Naive B cell (primary cell): ENCODE measurements at regions not wholly inside any gene's neighbourhood (a gene's known extent, or its start where the extent isn't known, plus 50 kb on each side); places are given as distances from the start of the nearest gene placed in this dataset.
A peak's percentile ranks its signal among the peaks of the same experiment; 100 is the strongest.

Experiments used
- ATAC-seq, 2 donors: fragments of 150-1000 bp; cut with Tn5 transposase; 2 replicates each; pipeline ENCODE4 v1.10.0; 2021; ENCODE audit warnings: low read depth in 2 of 2, mild to moderate bottlenecking in 2 of 2, moderate library complexity in 2 of 2
- DNase-seq: peaks from one replicate; pipeline ENCODE4 v3.0.0; 2022
- H3K27ac Mint-ChIP-seq, 6 donors: one replicate each; pipeline ENCODE4 v1.8.0; 2020 to 2022; ENCODE audit warnings: mild to moderate bottlenecking in 6 of 6, mixed read lengths in 6 of 6, moderate library complexity in 5 of 6, inconsistent platforms in 2 of 6
- H3K27me3 Mint-ChIP-seq, 3 donors: one replicate each; pipeline ENCODE4 v1.8.0; 2021 to 2022; ENCODE audit warnings: mixed read lengths in 3 of 3, mild to moderate bottlenecking in 1 of 3
- H3K36me3 Mint-ChIP-seq, 2 donors: one replicate each; pipeline ENCODE4 v1.8.0; 2020 to 2022; ENCODE audit warnings: mixed read lengths in 2 of 2, inconsistent platforms in 1 of 2, mild to moderate bottlenecking in 1 of 2
- H3K4me1 Mint-ChIP-seq, 3 donors: one replicate each; pipeline ENCODE4 v1.8.0; 2020 to 2022; ENCODE audit warnings: mixed read lengths in 3 of 3, inconsistent platforms in 1 of 3, mild to moderate bottlenecking in 1 of 3, moderate library complexity in 1 of 3
- H3K4me3 Mint-ChIP-seq, 8 donors: one replicate each; pipeline ENCODE4 v1.8.0; 2020 to 2022; ENCODE audit warnings: mild to moderate bottlenecking in 8 of 8, mixed read lengths in 8 of 8, moderate library complexity in 8 of 8, inconsistent platforms in 2 of 8
- H3K9me3 Mint-ChIP-seq, 7 donors: one replicate each; pipeline ENCODE4 v1.8.0; 2020 to 2022; ENCODE audit warnings: mixed read lengths in 7 of 7, mild to moderate bottlenecking in 5 of 7, inconsistent platforms in 2 of 7, moderate library complexity in 1 of 7

GRCh38 chr9:85130764-85131163 is 461.2 kb downstream of the NTRK2 start:
- no peak for DNase-seq
- Mint-ChIP-seq H3K9me3 (peaks cover 0 to 27% (median 2%) of the 10 kb centered on the region in 7 donors), H3K27ac (no peak overlapping the region), H3K4me1 (no peaks in the 10 kb centered on the region), H3K36me3 (no peaks in the 10 kb centered on the region), H3K27me3 (no peaks in the 10 kb centered on the region), H3K4me3 (no peak overlapping the region)
- ATAC-seq = no peak

- Mint-ChIP-seq H3K4me1 (no peaks in the 10 kb centered on the region), H3K9me3 (peaks cover 0 to 29% (median 2%) of the 10 kb centered on the region in 7 donors), H3K4me3 (no peak overlapping the region), H3K27ac (no peak overlapping the region), H3K36me3 (no peaks in the 10 kb centered on the region), H3K27me3 (no peaks in the 10 kb centered on the region)
- no peak for ATAC-seq
- no peak for DNase-seq
These were observed 460.7 kb downstream of the NTRK2 start for GRCh38 chr9:85130260-85130659.

DNA sequence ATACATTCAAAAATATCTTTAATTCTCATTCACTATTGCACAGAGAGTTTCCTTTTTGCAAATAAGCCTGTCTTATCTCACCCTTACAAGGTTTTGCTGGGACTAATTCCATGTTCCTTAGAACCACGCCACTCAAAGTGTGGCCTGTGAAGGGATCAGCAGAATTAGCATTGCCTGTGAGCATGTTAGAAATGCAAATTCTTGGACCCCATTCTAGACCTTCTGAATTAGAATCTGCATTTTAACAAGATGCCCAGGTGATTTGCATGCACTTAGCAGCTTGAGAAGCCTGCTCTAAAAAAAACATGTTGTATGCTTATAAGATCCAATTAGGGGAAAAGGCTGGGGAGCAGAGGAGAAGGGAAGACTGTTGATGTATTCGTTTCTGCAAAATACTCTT is 460.0 kb downstream of the NTRK2 start:
- no peak for DNase-seq
- H3K27ac Mint-ChIP-seq = no peak overlapping the region
- no peaks in the 10 kb centered on the region for H3K36me3 Mint-ChIP-seq
- H3K4me3 Mint-ChIP-seq = no peak overlapping the region
- H3K4me1 Mint-ChIP-seq = no peaks in the 10 kb centered on the region
- ATAC-seq = no peak
- H3K27me3 Mint-ChIP-seq = no peaks in the 10 kb centered on the region
- peaks cover 0 to 29% (median 2%) of the 10 kb centered on the region in 7 donors for H3K9me3 Mint-ChIP-seq

GRCh38 chr9:85118990-85119755 is 449.6 kb downstream of the NTRK2 start:
- peaks cover 0 to 9% (median 7%) of the 10 kb centered on the region in 3 donors for H3K27me3 Mint-ChIP-seq
- H3K9me3 Mint-ChIP-seq = peaks cover 0 to 4% (median 0%) of the 10 kb centered on the region in 7 donors
- no peaks in the 10 kb centered on the region for H3K36me3 Mint-ChIP-seq
- H3K4me3 Mint-ChIP-seq = no peak overlapping the region
- H3K27ac Mint-ChIP-seq = no peak overlapping the region
- no peaks in the 10 kb centered on the region for H3K4me1 Mint-ChIP-seq
- ATAC-seq (no peak), DNase-seq (no peak)

- Mint-ChIP-seq H3K36me3 (no peaks in the 10 kb centered on the region), H3K4me3 (no peak overlapping the region), H3K27ac (no peak overlapping the region), H3K9me3 (peaks cover 0 to 4% (median 0%) of the 10 kb centered on the region in 7 donors), H3K27me3 (peaks cover 0 to 9% (median 7%) of the 10 kb centered on the region in 3 donors), H3K4me1 (no peaks in the 10 kb centered on the region)
- DNase-seq = no peak
- no peak for ATAC-seq
These were observed 448.3 kb downstream of the NTRK2 start for GRCh38 chr9:85117831-85118230.

- Mint-ChIP-seq H3K4me1 (no peaks in the 10 kb centered on the region), H3K9me3 (peaks cover 0 to 4% (median 0%) of the 10 kb centered on the region in 7 donors), H3K36me3 (no peaks in the 10 kb centered on the region), H3K27ac (no peak overlapping the region), H3K27me3 (peaks cover 0 to 9% (median 7%) of the 10 kb centered on the region in 3 donors), H3K4me3 (no peak overlapping the region)
- ATAC-seq (no peak), DNase-seq (no peak)
These were observed 445.9 kb downstream of the NTRK2 start for GRCh38 chr9:85115473-85115872.

- DNase-seq = no peak
- no peak for ATAC-seq
- H3K4me1 Mint-ChIP-seq = no peaks in the 10 kb centered on the region
- H3K27me3 Mint-ChIP-seq = peaks cover under 1 to 9% (median 6%) of the 10 kb centered on the region in 3 donors
- H3K9me3 Mint-ChIP-seq = no peaks in the 10 kb centered on the region
- H3K27ac Mint-ChIP-seq = no peak overlapping the region
- H3K4me3 Mint-ChIP-seq = no peak overlapping the region
- no peaks in the 10 kb centered on the region for H3K36me3 Mint-ChIP-seq
These were observed 445.3 kb downstream of the NTRK2 start for GRCh38 chr9:85114799-85115198.

DNA sequence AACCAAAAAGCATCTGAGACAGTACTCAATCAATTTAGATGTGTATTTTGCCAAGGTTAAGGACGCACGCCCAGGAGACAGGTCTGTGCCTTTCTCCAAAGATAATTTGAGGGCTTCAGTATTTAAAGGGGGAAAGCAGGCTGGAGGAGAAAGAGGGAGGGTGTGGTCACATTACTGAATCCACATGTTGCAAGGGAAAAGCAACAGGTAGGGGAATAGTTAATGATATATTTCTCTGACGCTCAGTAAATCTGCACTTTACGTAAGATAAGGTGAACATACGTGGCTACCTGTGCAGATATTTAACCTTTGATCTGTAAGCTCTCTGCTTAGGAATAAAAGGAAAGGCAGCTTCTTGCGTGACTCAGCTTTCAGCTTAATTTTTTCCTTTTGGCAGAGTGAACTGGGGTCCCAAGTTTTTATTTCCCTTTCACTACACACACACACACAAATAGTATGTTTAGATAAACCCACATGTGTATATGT is 443.4 kb downstream of the NTRK2 start:
- peaks cover 0 to 9% (median 6%) of the 10 kb centered on the region in 3 donors for H3K27me3 Mint-ChIP-seq
- no peak overlapping the region for H3K27ac Mint-ChIP-seq
- H3K4me3 Mint-ChIP-seq = no peak overlapping the region
- H3K9me3 Mint-ChIP-seq = no peaks in the 10 kb centered on the region
- no peak for ATAC-seq
- no peaks in the 10 kb centered on the region for H3K36me3 Mint-ChIP-seq
- no peaks in the 10 kb centered on the region for H3K4me1 Mint-ChIP-seq
- DNase-seq = no peak

GRCh38 chr9:85112391-85112790 is 442.9 kb downstream of the NTRK2 start:
- H3K36me3 Mint-ChIP-seq = no peaks in the 10 kb centered on the region

GRCh38 chr9:85108746-85109145 is 439.2 kb downstream of the NTRK2 start:
- Mint-ChIP-seq H3K36me3 (no peaks in the 10 kb centered on the region), H3K4me3 (no peak overlapping the region), H3K27me3 (peaks cover 0 to 16% (median 6%) of the 10 kb centered on the region in 3 donors), H3K27ac (no peak overlapping the region), H3K4me1 (no peaks in the 10 kb centered on the region), H3K9me3 (no peaks in the 10 kb centered on the region)
- DNase-seq = no peak
- ATAC-seq = no peak

More at GRCh38 chr9:85112391-85112790, 442.9 kb downstream of the NTRK2 start:
- Mint-ChIP-seq H3K4me3 (no peak overlapping the region), H3K4me1 (no peaks in the 10 kb centered on the region), H3K27me3 (peaks cover 0 to 9% (median 6%) of the 10 kb centered on the region in 3 donors), H3K9me3 (no peaks in the 10 kb centered on the region), H3K27ac (no peak overlapping the region)
- ATAC-seq = no peak
- no peak for DNase-seq

- Mint-ChIP-seq H3K27me3 (peaks cover 0 to 16% (median 6%) of the 10 kb centered on the region in 3 donors), H3K9me3 (no peaks in the 10 kb centered on the region), H3K36me3 (no peaks in the 10 kb centered on the region), H3K4me3 (no peak overlapping the region), H3K27ac (no peak overlapping the region), H3K4me1 (no peaks in the 10 kb centered on the region)
- ATAC-seq (no peak), DNase-seq (no peak)
These were observed 438.7 kb downstream of the NTRK2 start for GRCh38 chr9:85108229-85108628.

- no peak overlapping the region for H3K27ac Mint-ChIP-seq
- no peaks in the 10 kb centered on the region for H3K27me3 Mint-ChIP-seq
- DNase-seq (no peak), ATAC-seq (no peak)
- peaks cover 0 to 3% (median 0%) of the 10 kb centered on the region in 7 donors for H3K9me3 Mint-ChIP-seq
- no peaks in the 10 kb centered on the region for H3K4me1 Mint-ChIP-seq
- no peaks in the 10 kb centered on the region for H3K36me3 Mint-ChIP-seq
- no peak overlapping the region for H3K4me3 Mint-ChIP-seq
These were observed 419.9 kb downstream of the NTRK2 start for GRCh38 chr9:85089188-85089969.

- Mint-ChIP-seq H3K4me3 (no peak overlapping the region), H3K4me1 (no peaks in the 10 kb centered on the region), H3K27me3 (peaks cover 0 to 12% (median 10%) of the 10 kb centered on the region in 3 donors), H3K27ac (peak overlapping the region in 2 of 6 donors; percentile 75 to 84), H3K36me3 (no peaks in the 10 kb centered on the region), H3K9me3 (peaks cover 0 to 6% (median 1%) of the 10 kb centered on the region in 7 donors)
- DNase-seq = no peak
- ATAC-seq = no peak
These were observed 412.4 kb downstream of the NTRK2 start for GRCh38 chr9:85081963-85082362.

DNA sequence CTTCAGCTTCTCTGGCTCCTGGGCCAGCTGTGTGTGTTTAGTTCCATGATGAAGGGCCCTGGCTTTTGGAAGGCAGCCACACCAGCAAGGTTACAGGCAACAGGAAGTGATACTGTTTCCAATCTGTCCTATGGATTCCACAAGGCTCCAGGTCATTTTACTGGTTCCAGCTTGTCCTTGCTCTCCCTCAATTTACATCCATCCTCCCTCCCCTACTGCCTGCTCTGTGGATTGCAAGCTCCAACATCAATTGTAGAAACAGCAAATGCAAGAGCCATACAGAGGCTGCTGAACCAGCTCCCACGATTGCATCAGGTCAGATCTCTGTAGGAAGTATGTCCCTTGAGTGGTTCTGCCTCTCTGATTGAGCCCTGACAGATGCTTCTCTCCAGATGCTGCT is 409.8 kb downstream of the NTRK2 start:
- Mint-ChIP-seq H3K27me3 (peaks cover 0 to 12% (median 10%) of the 10 kb centered on the region in 3 donors), H3K36me3 (no peaks in the 10 kb centered on the region), H3K4me3 (no peak overlapping the region), H3K4me1 (no peaks in the 10 kb centered on the region), H3K27ac (no peak overlapping the region), H3K9me3 (peaks cover 0 to 10% (median 3%) of the 10 kb centered on the region in 7 donors)
- DNase-seq (no peak), ATAC-seq (no peak)
